Hematopoietic multipotent progenitor cell treated with erythropoietin and hydrocortisone succinate and interleukin-3 and kit ligand, for 8 days (in vitro differentiated cells): ENCODE measurements at regions not wholly inside any gene's neighbourhood (a gene's known extent, or its start where the extent isn't known, plus 50 kb on each side); places are given as distances from the start of the nearest gene placed in this dataset.
A peak's percentile ranks its signal among the peaks of the same experiment; 100 is the strongest.
"Not testable (repeated sequence)": the region's sequence is repeated elsewhere in the genome, so short reads cannot be mapped to it uniquely, and the experiment has no call there.

ENCODE experiments used
- DNase-seq: peaks from one replicate; pipeline ENCODE4 v3.0.0-alpha.2; 2015

DNA sequence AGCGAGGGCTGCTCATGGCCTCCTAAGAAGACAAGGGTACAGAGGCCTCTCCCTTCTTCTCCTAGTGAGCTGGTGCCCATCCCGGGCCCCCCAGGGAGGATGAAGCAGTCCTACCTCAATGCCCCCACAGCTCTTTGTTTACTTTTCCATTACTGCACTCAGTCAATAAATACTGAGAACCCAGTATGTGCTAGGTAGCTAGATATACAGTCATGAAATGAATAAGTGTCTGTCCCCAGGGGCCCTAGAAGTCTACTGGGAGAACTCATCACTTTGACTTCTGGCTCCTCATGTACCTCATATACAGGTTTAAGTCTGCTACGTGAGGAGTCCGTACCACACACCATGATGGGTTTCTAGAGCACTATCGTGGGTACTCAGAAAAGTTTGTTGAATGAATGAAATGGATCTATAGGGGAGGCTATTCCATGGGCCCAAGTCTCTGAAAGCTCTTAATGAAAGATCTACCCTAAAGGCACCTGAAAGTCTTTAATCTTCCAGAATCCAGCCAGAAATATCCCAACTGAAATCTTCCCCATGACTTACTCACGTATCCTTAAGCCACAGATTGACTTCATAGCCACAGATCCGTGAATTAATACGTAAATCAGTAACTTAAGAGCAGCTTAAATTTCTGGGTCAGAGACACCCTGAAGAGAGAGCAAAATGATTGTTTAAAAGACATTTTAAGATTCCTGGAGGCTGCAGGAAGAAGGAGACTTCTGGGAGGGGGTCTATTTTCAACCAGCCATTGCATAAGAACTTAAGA lies 51.6 kb upstream of the POMP start:
- DNase-seq = no peak

- DNase-seq = no peak
Measured at GRCh38 chr13:28606466-28606865, 52.5 kb upstream of the POMP start.

GRCh38 chr13:28605147-28605546 lies 53.8 kb upstream of the POMP start:
- DNase-seq = not testable (repeated sequence)

GRCh38 chr13:28603043-28603664 lies 55.8 kb upstream of the POMP start:
- DNase-seq = no peak

- DNase-seq = no peak
Measured at GRCh38 chr13:28602580-28602979, 56.4 kb upstream of the POMP start.

- no peak for DNase-seq
Measured at GRCh38 chr13:28601581-28601980, 57.3 kb upstream of the POMP start.

DNA sequence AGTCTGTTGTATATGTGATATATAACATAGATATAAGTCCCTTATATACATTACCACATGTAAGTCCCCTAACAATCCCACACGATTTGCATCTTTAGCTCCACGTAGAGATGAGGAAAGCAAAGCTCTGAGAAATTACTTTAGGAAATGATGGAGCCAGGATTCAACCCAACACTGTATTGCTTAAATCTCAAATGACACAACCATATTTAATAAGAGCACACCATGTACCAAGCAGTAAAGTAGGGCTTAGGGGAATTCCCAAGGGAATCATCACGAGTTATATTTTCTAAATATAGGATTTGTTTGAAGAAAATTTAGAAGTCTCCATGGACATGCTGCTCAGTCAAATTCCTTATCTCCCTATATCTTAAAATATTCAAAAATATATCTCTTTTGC lies 61.3 kb upstream of the POMP start:
- DNase-seq = no peak

GRCh38 chr13:28590461-28590860 lies 68.5 kb upstream of the POMP start:
- DNase-seq = no peak

DNA sequence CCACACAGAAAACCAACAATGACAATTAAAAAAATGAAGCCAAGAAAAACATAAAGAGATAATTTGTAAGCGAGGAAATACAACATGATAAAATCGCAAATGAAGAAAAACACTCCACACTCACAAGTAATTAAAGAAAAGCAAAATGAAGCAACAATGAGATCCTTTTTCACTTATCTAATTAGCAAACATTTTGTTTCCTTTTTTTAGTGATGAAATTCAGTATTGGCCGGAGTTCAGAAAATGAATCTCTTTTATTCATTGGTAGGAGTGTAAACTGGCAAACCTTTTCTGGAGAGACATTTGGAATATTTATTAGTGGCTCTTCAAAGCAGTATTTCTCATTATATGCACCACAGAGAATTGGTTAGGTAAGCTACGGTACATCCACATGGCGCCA lies 70.6 kb upstream of the POMP start:
- DNase-seq = no peak

DNA sequence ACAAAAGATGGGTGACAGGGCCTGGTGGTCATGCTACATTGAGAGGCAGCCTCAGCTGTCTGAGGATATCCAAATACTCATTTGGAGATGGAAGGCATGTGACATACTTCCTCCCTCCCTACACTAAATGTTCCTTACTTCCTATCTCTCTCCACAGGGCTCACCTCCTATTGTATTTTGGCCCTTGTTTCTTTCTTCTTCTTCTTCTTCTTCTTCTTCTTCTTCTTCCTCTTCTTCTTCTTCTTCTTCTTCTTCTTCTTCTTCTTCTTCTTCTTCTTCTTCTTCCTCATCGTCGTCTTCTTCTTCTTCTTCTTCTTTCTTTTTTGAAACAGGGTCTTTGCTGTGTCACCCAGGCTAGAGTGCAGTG lies 71.8 kb upstream of the POMP start:
- DNase-seq = no peak

- DNase-seq = no peak
Measured at GRCh38 chr13:28586439-28587173, 72.3 kb upstream of the POMP start.

DNA sequence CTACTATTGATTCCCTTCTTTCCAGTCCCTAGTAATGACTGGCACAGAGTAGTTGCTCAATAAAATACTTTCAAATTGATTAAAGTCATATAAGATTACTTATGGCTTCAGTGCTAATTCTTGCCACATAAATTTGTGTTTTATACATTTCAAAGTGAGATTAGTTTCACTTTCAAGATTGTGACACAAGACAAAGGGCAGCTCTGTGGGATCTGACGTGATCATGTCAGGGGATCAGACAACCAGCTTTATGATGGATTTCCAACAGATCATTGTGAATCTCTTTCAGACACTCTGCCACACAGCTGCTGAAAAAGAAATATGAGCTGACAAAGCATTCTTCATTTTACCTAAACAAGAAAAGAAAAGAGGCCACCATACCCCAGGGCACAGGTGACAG lies 73.4 kb upstream of the POMP start:
- no peak for DNase-seq

- no peak for DNase-seq
Measured at GRCh38 chr13:28584873-28585381, 74.0 kb upstream of the POMP start.

DNA sequence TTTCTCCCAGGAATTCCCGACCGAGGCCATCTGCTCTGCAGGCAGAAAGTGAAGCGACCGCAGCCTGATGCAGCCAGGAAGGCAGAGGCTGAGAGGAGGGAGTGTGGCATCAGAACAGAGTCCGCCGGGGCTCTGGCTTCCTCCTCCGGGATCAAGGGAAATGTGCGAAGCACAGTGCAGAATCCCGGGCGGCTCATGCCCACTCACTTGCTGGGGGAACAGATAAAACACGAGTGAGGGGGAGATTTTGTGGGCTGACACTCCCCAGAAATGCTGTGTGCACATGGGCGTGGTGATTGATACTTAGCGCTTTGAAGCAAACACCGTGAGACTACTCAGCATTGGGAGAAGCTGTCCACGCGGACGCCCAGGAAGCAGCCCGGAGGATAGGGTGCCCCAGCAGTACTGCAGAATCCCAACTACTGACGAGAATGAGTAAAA lies 75.3 kb upstream of the POMP start:
- no peak for DNase-seq

DNA sequence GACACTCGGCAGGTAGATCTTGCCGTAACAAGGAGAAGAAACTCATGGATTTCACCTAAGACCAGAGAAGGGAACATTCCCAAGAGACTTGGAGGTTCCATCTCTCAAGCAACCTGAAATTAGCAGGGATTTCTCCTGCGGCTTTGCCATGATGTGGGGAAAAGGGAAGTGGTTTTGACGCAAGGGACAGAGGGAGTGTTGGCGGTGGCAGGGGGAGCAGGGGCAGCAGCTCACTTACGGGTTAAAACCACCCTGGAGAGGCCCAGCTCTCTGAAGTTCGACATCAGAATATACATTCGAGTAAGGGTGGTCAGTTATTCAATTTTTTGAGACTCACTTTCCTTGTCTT lies 76.1 kb upstream of the POMP start:
- DNase-seq = no peak

GRCh38 chr13:28582225-28582891 lies 76.6 kb upstream of the POMP start:
- no peak for DNase-seq

GRCh38 chr13:28581451-28581850 lies 77.5 kb upstream of the POMP start:
- DNase-seq = no peak

DNA sequence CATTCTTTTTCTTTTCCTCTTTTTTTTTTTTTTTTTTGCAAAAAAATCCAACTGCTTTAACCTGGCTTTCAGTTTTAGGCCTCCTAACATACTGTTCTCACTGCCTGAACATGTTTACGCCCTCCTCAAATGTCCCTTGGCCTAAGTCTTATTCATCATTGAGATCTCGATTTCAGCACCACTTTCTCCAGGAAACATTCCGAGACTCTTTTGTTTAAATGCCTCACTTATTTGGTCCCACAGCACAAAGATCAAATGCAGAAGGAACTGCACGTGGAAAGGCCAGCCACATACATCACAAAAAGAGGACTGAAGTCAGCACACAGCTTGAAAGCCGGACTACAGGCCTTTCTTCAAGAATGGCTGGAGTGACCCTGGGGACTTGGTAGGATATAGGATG lies 79.2 kb upstream of the POMP start:
- DNase-seq = no peak

DNA sequence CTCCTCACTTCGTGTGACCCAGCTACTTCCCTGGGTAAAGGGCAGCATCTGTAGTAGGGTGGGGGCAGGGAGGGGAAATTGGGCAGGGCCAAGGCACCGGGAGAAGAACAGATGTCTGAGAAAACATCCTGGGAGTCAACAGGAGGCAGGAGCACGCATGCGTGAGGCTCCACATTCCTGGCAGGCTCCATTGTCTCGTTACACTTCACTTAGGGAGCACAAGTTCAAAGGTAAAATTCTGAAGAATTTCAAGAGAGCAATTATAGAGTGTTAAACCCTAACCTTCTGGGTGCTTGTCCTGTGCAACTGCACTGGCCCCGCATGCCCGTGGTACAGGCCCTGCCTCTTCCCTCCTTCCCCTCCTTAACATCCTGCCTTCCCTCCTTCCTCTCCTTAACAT lies 79.6 kb upstream of the POMP start:
- DNase-seq = no peak

DNA sequence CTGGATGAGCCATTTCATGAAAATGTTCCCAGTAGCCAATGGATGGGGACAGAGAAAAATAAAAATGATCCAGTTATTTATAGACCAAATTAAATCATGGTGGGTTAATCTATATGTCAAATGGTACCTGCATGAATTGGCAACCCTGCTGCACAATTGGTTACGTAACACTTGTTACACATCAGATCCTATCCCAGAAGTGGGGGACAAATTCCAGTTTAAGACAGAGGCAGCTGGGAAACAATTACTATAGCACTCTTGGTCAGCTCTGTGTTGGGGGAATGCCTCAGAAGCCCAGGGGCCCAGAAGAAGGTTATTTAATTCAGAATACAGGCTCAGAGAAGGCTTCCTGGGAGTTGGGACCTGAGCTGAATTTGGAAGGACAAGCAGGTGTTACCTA lies 81.1 kb upstream of the FLT1 start:
- DNase-seq = no peak

- DNase-seq = no peak
Measured at GRCh38 chr13:28575200-28575599, 80.3 kb upstream of the FLT1 start.

DNA sequence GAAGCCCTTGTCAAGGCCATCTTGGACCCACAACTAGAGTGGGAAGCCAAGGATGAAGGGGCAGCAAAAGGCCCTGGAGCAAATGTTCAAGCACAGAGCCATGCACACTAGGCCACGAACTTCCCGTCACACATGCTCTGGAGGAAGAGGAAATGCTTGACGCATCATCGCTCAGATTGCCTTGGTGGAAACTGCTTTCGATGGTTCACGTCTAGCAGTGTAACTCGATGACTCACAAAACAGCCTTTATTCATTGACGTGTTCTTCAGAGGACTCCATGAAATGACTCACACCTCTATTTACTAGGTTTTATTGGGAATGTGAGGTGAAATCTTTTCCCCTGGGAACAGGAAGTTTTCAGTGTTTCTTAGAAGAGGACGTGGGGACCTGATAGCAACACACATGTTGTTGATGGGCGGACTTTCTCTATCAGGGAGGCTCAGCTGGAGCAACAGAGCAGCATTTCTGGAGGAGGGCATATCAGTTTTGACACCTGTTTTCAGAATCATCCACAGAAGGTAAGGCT lies 79.8 kb upstream of the FLT1 start:
- peak; percentile 41 for DNase-seq
